ENCODE measurements at regions not wholly inside any gene's neighbourhood (a gene's known extent, or its start where the extent isn't known, plus 50 kb on each side); places are given as distances from the start of the nearest gene placed in this dataset.

DNA sequence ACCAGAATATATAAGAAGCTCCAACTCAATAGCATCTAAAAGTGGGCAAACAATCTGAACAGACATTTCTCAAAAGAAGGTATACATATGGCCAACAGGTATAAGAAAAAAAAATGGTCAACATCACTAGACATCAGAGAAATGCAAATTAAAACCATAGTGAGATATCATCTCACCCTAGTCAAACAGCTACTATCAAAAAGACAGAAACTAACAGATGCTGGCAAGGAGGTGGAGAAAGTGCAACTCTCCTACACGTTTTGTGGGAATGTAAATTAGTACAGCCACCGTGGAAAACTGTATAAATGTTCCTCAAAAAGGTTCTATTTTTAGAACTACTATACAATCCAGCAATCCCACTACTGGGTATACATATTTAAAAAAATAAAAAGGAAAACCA, 199.9 kb upstream of the SMC2 start:
- no peak for TF ChIP-seq TAF1 (IDR thresholded peaks at IDR 0.05; ENCODE audit: low read depth)
- TF ChIP-seq, protein P1, sequence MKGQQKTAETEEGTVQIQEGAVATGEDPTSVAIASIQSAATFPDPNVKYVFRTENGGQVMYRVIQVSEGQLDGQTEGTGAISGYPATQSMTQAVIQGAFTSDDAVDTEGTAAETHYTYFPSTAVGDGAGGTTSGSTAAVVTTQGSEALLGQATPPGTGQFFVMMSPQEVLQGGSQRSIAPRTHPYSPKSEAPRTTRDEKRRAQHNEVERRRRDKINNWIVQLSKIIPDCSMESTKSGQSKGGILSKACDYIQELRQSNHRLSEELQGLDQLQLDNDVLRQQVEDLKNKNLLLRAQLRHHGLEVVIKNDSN (IDR thresholded peaks at IDR 0.05): no peak
- TF ChIP-seq YY1 (IDR thresholded peaks at IDR 0.05; ENCODE audit: low read depth): no peak
- no peak for TF ChIP-seq ZBTB7A (IDR thresholded peaks at IDR 0.05; ENCODE audit: low read depth)
- TF ChIP-seq, protein P2, sequence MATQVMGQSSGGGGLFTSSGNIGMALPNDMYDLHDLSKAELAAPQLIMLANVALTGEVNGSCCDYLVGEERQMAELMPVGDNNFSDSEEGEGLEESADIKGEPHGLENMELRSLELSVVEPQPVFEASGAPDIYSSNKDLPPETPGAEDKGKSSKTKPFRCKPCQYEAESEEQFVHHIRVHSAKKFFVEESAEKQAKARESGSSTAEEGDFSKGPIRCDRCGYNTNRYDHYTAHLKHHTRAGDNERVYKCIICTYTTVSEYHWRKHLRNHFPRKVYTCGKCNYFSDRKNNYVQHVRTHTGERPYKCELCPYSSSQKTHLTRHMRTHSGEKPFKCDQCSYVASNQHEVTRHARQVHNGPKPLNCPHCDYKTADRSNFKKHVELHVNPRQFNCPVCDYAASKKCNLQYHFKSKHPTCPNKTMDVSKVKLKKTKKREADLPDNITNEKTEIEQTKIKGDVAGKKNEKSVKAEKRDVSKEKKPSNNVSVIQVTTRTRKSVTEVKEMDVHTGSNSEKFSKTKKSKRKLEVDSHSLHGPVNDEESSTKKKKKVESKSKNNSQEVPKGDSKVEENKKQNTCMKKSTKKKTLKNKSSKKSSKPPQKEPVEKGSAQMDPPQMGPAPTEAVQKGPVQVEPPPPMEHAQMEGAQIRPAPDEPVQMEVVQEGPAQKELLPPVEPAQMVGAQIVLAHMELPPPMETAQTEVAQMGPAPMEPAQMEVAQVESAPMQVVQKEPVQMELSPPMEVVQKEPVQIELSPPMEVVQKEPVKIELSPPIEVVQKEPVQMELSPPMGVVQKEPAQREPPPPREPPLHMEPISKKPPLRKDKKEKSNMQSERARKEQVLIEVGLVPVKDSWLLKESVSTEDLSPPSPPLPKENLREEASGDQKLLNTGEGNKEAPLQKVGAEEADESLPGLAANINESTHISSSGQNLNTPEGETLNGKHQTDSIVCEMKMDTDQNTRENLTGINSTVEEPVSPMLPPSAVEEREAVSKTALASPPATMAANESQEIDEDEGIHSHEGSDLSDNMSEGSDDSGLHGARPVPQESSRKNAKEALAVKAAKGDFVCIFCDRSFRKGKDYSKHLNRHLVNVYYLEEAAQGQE (IDR thresholded peaks at IDR 0.05; ENCODE audit: low read depth): no peak
- TF ChIP-seq RAD21 (IDR thresholded peaks at IDR 0.05; ENCODE audit: low read depth): no peak
- no peak for TF ChIP-seq EP300 (IDR thresholded peaks at IDR 0.05; ENCODE audit: borderline replicate concordance)
- TF ChIP-seq TEAD4 (IDR thresholded peaks at IDR 0.05): no peak
- no peak for TF ChIP-seq CEBPB (IDR thresholded peaks at IDR 0.05)
- no peak for TF ChIP-seq NFIC (IDR thresholded peaks at IDR 0.05)
- TF ChIP-seq, protein P3, sequence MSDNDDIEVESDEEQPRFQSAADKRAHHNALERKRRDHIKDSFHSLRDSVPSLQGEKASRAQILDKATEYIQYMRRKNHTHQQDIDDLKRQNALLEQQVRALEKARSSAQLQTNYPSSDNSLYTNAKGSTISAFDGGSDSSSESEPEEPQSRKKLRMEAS (IDR thresholded peaks at IDR 0.05): no peak

DNA sequence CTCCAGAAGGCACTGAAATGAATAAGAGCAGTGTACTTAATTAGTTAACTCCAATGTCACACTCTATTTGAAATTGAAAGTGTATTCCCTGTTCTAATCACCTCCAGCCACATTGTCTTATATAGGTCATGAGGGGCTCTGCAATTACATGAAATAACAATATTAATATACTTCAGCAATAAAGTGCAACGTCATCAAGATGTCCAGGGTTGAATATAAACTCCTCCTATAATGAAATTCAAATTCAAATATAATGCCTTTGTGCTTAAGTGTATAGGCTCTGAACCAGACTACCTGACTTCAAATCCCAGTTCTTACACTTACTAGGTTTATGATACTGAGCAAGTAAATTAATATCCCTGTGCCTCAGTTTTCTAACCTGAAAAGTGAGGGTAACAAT, 195.6 kb upstream of the SMC2 start:
- TF ChIP-seq CREB1 (IDR thresholded peaks at IDR 0.05; ENCODE audit: low read depth): no peak
- no peak for TF ChIP-seq CEBPB (IDR thresholded peaks at IDR 0.05)

DNA sequence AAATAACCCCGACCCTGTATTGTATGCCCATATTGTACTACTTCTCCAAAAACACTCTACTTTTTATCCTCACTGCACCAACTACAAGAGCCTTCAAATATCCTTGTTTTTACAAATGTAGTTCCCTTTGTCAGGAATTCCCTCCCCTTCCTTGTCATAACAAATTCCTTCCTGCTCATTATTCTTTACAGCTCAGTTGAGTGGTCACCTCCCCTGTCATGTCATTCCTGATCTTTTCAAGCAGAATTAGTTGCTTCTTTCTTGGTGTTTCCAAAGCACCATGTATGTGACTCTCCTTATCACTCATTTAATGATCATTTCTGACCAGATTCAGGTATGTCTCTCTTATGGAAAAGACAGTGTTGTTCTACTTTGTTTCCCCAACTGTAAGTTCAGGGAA, 194.2 kb upstream of the SMC2 start:
- TF ChIP-seq RAD21 (IDR thresholded peaks at IDR 0.05; ENCODE audit: low read depth) (no peak), FOXM1 (IDR thresholded peaks at IDR 0.05; ENCODE audit: borderline replicate concordance, low read depth) (no peak), ZBTB7A (IDR thresholded peaks at IDR 0.05; ENCODE audit: low read depth) (no peak), CEBPB (IDR thresholded peaks at IDR 0.05) (no peak), NFIC (IDR thresholded peaks at IDR 0.05) (no peak), EGR1 (IDR thresholded peaks at IDR 0.05) (no peak), EP300 (IDR thresholded peaks at IDR 0.05; ENCODE audit: borderline replicate concordance) (no peak), TEAD4 (IDR thresholded peaks at IDR 0.05) (no peak), YY1 (IDR thresholded peaks at IDR 0.05; ENCODE audit: low read depth) (no peak), TCF12 (IDR thresholded peaks at IDR 0.05; ENCODE audit: low read depth) (no peak), CREB1 (IDR thresholded peaks at IDR 0.05; ENCODE audit: low read depth) (no peak), TAF1 (IDR thresholded peaks at IDR 0.05; ENCODE audit: low read depth) (no peak)
- TF ChIP-seq, protein P1 (IDR thresholded peaks at IDR 0.05): no peak
- TF ChIP-seq, protein P3 (IDR thresholded peaks at IDR 0.05): no peak
- TF ChIP-seq, protein P2 (IDR thresholded peaks at IDR 0.05; ENCODE audit: low read depth): no peak

DNA sequence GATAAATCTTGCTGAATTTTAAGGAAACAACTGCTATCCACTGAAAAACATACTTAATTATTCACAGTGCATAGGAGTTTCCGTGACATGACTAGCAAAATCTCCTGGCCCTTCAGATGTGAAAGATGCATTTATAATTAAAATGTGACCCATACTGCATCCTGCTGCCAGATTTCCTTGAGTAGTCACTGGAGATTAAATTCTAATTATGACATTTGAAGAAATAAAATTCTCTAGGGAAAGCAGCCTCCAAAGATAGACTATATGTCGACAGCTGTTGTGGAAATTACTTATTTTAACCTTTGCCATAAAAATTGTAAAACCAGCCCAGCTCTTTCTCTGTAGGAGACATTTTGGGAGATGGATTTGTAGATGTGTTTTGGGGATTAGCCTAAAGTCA, 193.6 kb upstream of the SMC2 start:
- TF ChIP-seq TAF1 (IDR thresholded peaks at IDR 0.05; ENCODE audit: low read depth) (no peak), TCF12 (IDR thresholded peaks at IDR 0.05; ENCODE audit: low read depth) (no peak), EGR1 (IDR thresholded peaks at IDR 0.05) (no peak), RAD21 (IDR thresholded peaks at IDR 0.05; ENCODE audit: low read depth) (no peak), ZBTB7A (IDR thresholded peaks at IDR 0.05; ENCODE audit: low read depth) (no peak), CREB1 (IDR thresholded peaks at IDR 0.05; ENCODE audit: low read depth) (no peak), CEBPB (IDR thresholded peaks at IDR 0.05) (no peak), TEAD4 (IDR thresholded peaks at IDR 0.05) (no peak), NFIC (IDR thresholded peaks at IDR 0.05) (no peak), FOXM1 (IDR thresholded peaks at IDR 0.05; ENCODE audit: borderline replicate concordance, low read depth) (no peak), YY1 (IDR thresholded peaks at IDR 0.05; ENCODE audit: low read depth) (no peak), EP300 (IDR thresholded peaks at IDR 0.05; ENCODE audit: borderline replicate concordance) (no peak)
- TF ChIP-seq, protein P3 (IDR thresholded peaks at IDR 0.05): no peak
- TF ChIP-seq, protein P1 (IDR thresholded peaks at IDR 0.05): no peak
- TF ChIP-seq, protein P2 (IDR thresholded peaks at IDR 0.05; ENCODE audit: low read depth): no peak
